Keratinocyte (primary cell): ENCODE measurements at regions not wholly inside any gene's neighbourhood (a gene's known extent, or its start where the extent isn't known, plus 50 kb on each side); places are given as distances from the start of the nearest gene placed in this dataset.
A peak's percentile ranks its signal among the peaks of the same experiment; 100 is the strongest.

Experiments
- DNase-seq: peaks from one replicate; pipeline ENCODE4 v3.0.0-alpha.2; 2011; ENCODE audit warnings: low read depth, missing footprints, low spot score
- FAIRE-seq: peaks from 2 replicates; lab custom pipeline; 2011; peaks lifted over from hg19 to GRCh38; lab: Jason Lieb, UNC
- H2AFZ ChIP-seq: 2 replicates; pipeline ENCODE4 v1.6.0; 2012; ENCODE audit warnings: low read length, control low read depth, inconsistent platforms; ENCODE audit not compliant: control insufficient read depth
- H3K27ac ChIP-seq: 2 replicates; pipeline ENCODE4 v1.5.1; 2011; ENCODE audit warnings: low read length; ENCODE audit not compliant: control insufficient read depth, insufficient read depth
- H3K27me3 ChIP-seq: 3 replicates; pipeline ENCODE4 v1.6.0; 2011; ENCODE audit warnings: low read length; ENCODE audit not compliant: control insufficient read depth, insufficient read depth; ENCODE audit errors: extremely low read depth
- H3K36me3 ChIP-seq, 2 experiments: 2 replicates in 1 of 2; 3 replicates in 1 of 2; pipeline ENCODE4 v1.5.1; 2011; ENCODE audit warnings: low read length in 2 of 2, mild to moderate bottlenecking in 1 of 2; ENCODE audit not compliant: control insufficient read depth in 2 of 2, insufficient read depth in 2 of 2; ENCODE audit errors: extremely low read depth in 1 of 2
- H3K4me1 ChIP-seq: 3 replicates; pipeline ENCODE4 v1.5.1; 2011; ENCODE audit warnings: low read length; ENCODE audit not compliant: control insufficient read depth, insufficient read depth; ENCODE audit errors: extremely low read depth
- H3K4me2 ChIP-seq: 3 replicates; pipeline ENCODE4 v1.6.0; 2011; ENCODE audit warnings: low read depth, low read length; ENCODE audit not compliant: control insufficient read depth, insufficient read depth; ENCODE audit errors: extremely low read depth
- H3K4me3 ChIP-seq, 3 experiments: fragments of 200-600 bp in 1 of 3; sonication (generic) in 1 of 3; 2 replicates in 2 of 3; 3 replicates in 1 of 3; pipeline ENCODE4 v1.5.1; 2011 to 2016; ENCODE audit warnings: low read length in 3 of 3, mild to moderate bottlenecking in 3 of 3, control low read depth in 2 of 3, inconsistent platforms in 1 of 3, low read depth in 1 of 3, mixed read lengths in 1 of 3, mixed run types in 1 of 3, moderate library complexity in 1 of 3; ENCODE audit not compliant: control insufficient read depth in 2 of 3, insufficient read depth in 2 of 3; ENCODE audit errors: extremely low read depth in 1 of 3
- H3K79me2 ChIP-seq: 2 replicates; pipeline ENCODE4 v1.6.0; 2012; ENCODE audit warnings: low read length; ENCODE audit not compliant: control insufficient read depth, insufficient read depth
- H3K9ac ChIP-seq: 3 replicates; pipeline ENCODE4 v1.6.0; 2011; ENCODE audit warnings: low read length; ENCODE audit not compliant: control insufficient read depth, insufficient read depth; ENCODE audit errors: extremely low read depth
- H3K9me1 ChIP-seq: 3 replicates; pipeline ENCODE4 v1.6.0; 2011; ENCODE audit warnings: low read length; ENCODE audit not compliant: control insufficient read depth, insufficient read depth; ENCODE audit errors: extremely low read depth
- H3K9me3 ChIP-seq: 2 replicates; pipeline ENCODE4 v1.5.1; 2012; ENCODE audit warnings: low read depth, low read length; ENCODE audit not compliant: control insufficient read depth
- H4K20me1 ChIP-seq: 3 replicates; pipeline ENCODE4 v1.6.0; 2011; ENCODE audit warnings: low read length; ENCODE audit not compliant: control insufficient read depth, insufficient read depth; ENCODE audit errors: extremely low read depth
- EZH2 ChIP-seq: IDR thresholded peaks from one replicate; pipeline ENCODE4 v1.6.1; 2012; ENCODE audit warnings: inconsistent platforms, mild to moderate bottlenecking, low read length, moderate library complexity
- dilution Hi-C: fragments of 300-500 bp; cut with MboI; formaldehyde crosslinking; loops from one replicate; pipeline ENCODE4 v1.7.0; 2020; ENCODE audit warnings: low sequenced_read_pairs; ENCODE audit not compliant: extremely low pct_ligation_motif_present
- TF ChIP-seq, protein P1 (sequence below), 3 experiments: IDR thresholded peaks in 1 of 3; conservative IDR thresholded peaks in 1 of 3; optimal IDR thresholded peaks in 1 of 3; 2 replicates in 2 of 3; 3 replicates in 1 of 3; pipeline versions ENCODE3 to v1.5.1; 2011; ENCODE audit warnings: low read length in 3 of 3, mild to moderate bottlenecking in 3 of 3, moderate library complexity in 2 of 3, control low read depth in 1 of 3, inconsistent platforms in 1 of 3; ENCODE audit not compliant: insufficient read depth in 2 of 3; ENCODE audit errors: extremely low read depth in 1 of 3

DNA sequence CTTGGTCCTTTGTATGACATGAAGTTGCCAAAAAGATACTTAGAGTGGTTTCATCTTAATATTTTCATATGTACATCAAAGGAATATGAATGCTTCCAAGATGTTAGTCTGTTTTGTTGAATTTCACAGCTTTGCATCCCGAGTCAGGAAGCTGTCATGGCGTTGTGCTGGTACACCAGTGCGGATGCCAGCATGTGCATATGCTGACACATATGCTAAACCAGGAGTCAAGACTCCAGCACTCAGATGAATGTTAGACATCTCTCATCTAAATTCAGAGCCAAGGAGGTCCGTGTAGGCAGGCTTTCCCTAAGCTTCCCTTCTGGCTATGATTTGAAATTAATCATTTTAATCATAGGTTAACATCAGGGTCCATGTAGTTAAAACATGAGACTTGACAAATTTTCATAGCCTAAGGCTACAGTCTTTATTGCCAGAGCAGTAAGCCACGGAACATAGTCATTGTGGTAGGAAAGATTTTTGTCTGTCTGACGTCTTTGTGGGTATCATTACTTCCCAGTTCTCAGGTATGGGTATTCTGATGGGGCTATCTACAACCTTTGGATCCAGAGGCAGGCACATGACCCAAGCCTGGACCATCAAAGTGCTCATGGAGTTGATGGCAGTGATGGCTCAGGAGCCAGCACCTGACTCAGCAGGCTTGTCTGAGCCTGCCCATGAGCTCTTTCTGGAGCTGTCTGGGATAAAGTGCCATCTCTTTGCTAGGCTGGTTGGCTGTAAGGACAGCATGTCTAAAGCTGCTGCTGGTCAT, 246.1 kb downstream of the KCNRG start:
- Histone ChIP-seq H3K9me3 (no peaks in the 10 kb centered on the region), H3K36me3 (no peaks in the 10 kb centered on the region), H3K4me2 (no peak overlapping the region), H3K79me2 (no peaks in the 10 kb centered on the region), H3K27me3 (no peaks in the 10 kb centered on the region), H3K9ac (no peak overlapping the region), H3K9me1 (no peaks in the 10 kb centered on the region), H3K27ac (no peak overlapping the region), H4K20me1 (no peaks in the 10 kb centered on the region), H2AFZ (no peak overlapping the region), H3K4me3 (no peak overlapping the region), H3K4me1 (no peaks in the 10 kb centered on the region)
- TF ChIP-seq, protein P1, sequence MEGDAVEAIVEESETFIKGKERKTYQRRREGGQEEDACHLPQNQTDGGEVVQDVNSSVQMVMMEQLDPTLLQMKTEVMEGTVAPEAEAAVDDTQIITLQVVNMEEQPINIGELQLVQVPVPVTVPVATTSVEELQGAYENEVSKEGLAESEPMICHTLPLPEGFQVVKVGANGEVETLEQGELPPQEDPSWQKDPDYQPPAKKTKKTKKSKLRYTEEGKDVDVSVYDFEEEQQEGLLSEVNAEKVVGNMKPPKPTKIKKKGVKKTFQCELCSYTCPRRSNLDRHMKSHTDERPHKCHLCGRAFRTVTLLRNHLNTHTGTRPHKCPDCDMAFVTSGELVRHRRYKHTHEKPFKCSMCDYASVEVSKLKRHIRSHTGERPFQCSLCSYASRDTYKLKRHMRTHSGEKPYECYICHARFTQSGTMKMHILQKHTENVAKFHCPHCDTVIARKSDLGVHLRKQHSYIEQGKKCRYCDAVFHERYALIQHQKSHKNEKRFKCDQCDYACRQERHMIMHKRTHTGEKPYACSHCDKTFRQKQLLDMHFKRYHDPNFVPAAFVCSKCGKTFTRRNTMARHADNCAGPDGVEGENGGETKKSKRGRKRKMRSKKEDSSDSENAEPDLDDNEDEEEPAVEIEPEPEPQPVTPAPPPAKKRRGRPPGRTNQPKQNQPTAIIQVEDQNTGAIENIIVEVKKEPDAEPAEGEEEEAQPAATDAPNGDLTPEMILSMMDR (optimal IDR thresholded peaks at IDR 0.05 in 1 of 3, IDR thresholded peaks at IDR 0.05 in 1 of 3, conservative IDR thresholded peaks at IDR 0.05 in 1 of 3; ENCODE audit: extremely low read depth in 1 of 3, insufficient read depth in 2 of 3, low read length in 3 of 3) = no peak
- no peak for TF ChIP-seq EZH2
- dilution Hi-C loops = no loop called here
- no peak for DNase-seq
- peak; percentile 64 for FAIRE-seq

DNA sequence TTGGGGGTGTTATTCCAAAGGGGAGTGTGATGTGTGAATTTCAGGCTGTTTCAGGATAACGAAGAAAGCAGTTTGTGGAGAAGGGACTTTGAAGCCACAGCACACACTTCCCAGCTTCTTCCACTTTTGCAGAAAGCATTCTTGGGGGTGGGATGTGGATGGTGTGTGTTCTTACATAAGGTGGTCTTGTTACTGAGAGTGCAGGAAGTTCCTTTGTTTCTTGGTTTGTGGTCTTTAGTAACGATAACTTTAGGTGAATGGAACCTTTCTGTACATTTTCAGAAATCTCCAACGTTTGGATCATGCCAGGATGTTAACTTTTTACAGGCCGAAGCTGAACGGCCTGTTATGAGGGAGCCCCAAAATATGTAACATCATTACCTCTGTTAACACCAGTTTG, 251.8 kb downstream of the KCNRG start:
- H3K4me3 ChIP-seq = no peak overlapping the region
- no peaks in the 10 kb centered on the region for H3K9me1 ChIP-seq
- peaks cover 8% of the 10 kb centered on the region for H3K27me3 ChIP-seq
- no peak overlapping the region for H3K9ac ChIP-seq
- dilution Hi-C loops = no loop called here
- H3K36me3 ChIP-seq = no peaks in the 10 kb centered on the region
- no peak for FAIRE-seq
- DNase-seq = no peak
- no peak overlapping the region for H3K4me2 ChIP-seq
- H3K79me2 ChIP-seq = no peaks in the 10 kb centered on the region
- H2AFZ ChIP-seq = no peak overlapping the region
- no peaks in the 10 kb centered on the region for H4K20me1 ChIP-seq
- no peaks in the 10 kb centered on the region for H3K9me3 ChIP-seq
- TF ChIP-seq, protein P1 (optimal IDR thresholded peaks at IDR 0.05 in 1 of 3, IDR thresholded peaks at IDR 0.05 in 1 of 3, conservative IDR thresholded peaks at IDR 0.05 in 1 of 3; ENCODE audit: extremely low read depth in 1 of 3, insufficient read depth in 2 of 3, low read length in 3 of 3) = no peak
- TF ChIP-seq EZH2 = no peak
- H3K4me1 ChIP-seq = no peaks in the 10 kb centered on the region
- H3K27ac ChIP-seq = no peak overlapping the region
